Mesodermal cell (in vitro differentiated cells): ENCODE measurements at regions not wholly inside any gene's neighbourhood (a gene's known extent, or its start where the extent isn't known, plus 50 kb on each side); places are given as distances from the start of the nearest gene placed in this dataset.

Source experiments
- H3K27ac ChIP-seq: 2 replicates; pipeline ENCODE4 v1.7.0; 2013; ENCODE audit warnings: mild to moderate bottlenecking, low read depth, low read length, moderate library complexity; ENCODE audit not compliant: severe bottlenecking
- H3K36me3 ChIP-seq: 2 replicates; pipeline ENCODE4 v1.7.1; 2013; ENCODE audit warnings: mild to moderate bottlenecking, low read length, moderate library complexity; ENCODE audit not compliant: control insufficient read depth, insufficient read depth
- H3K4me1 ChIP-seq: one replicate; pipeline ENCODE4 v1.7.1; 2013; ENCODE audit warnings: mild to moderate bottlenecking, low read length; ENCODE audit not compliant: insufficient read depth, control insufficient read depth, poor library complexity, severe bottlenecking
- H3K4me3 ChIP-seq: 2 replicates; pipeline ENCODE4 v1.7.0; 2013; ENCODE audit warnings: low read length, control low read depth, mild to moderate bottlenecking; ENCODE audit not compliant: insufficient read depth, poor library complexity, severe bottlenecking; ENCODE audit errors: extremely low read depth
- H3K9me3 ChIP-seq: 2 replicates; pipeline ENCODE4 v1.7.1; 2013; ENCODE audit warnings: mild to moderate bottlenecking, low read length, moderate library complexity; ENCODE audit not compliant: control insufficient read depth
- WGBS, 2 experiments: methylation state at CpG; one replicate each; pipeline ENCODE4 v1.1.5; 2013; ENCODE audit warnings: missing lambda C conversion rate in 2 of 2; ENCODE audit not compliant: insufficient coverage in 2 of 2; 5-methylcytosine and 5-hydroxymethylcytosine counted together

DNA sequence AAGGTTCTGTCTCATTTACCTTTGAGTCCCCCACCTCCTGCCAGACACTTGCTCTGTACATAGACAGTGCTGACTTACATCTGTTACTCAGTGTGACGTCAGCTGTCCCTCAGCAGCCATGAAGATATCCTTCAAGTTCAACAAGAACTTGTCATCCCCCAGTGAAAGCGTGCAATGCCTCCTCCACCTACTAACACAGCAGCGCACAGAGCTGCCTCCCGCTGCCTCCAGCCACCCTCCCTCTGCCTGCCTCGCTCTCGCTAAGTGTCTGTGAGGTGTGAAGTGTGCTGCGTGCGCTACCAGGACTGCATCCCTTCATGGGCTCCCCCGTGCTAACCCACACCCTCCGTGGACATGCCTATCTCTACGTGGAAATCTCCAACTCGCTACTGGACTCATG is 621.4 kb downstream of the BRD1 start:
- Histone ChIP-seq H3K9me3 (no peaks in the 10 kb centered on the region), H3K4me3 (no peak overlapping the region), H3K4me1 (no peaks in the 10 kb centered on the region), H3K36me3 (no peaks in the 10 kb centered on the region), H3K27ac (no peak overlapping the region)
- WGBS, 2 experiments: 86 to 97% methylated on average over 10 to 12 of the region's 12 CpGs

- H3K36me3 ChIP-seq: no peaks in the 10 kb centered on the region
- no peak overlapping the region for H3K27ac ChIP-seq
- H3K9me3 ChIP-seq: no peaks in the 10 kb centered on the region
- WGBS, 2 experiments: 61 to 80% methylated on average over 3 to 4 of the region's 5 CpGs
- H3K4me3 ChIP-seq: no peak overlapping the region
- no peaks in the 10 kb centered on the region for H3K4me1 ChIP-seq
These were observed 622.2 kb downstream of the BRD1 start for GRCh38 chr22:49205483-49205800.

GRCh38 chr22:49204599-49205482 is 622.8 kb downstream of the BRD1 start:
- WGBS, 2 experiments: 86 to 87% methylated on average over 15 to 22 of the region's 22 CpGs
- Histone ChIP-seq H3K4me3 (no peak overlapping the region), H3K27ac (no peak overlapping the region), H3K36me3 (no peaks in the 10 kb centered on the region), H3K4me1 (no peaks in the 10 kb centered on the region), H3K9me3 (no peaks in the 10 kb centered on the region)

GRCh38 chr22:49203859-49204598 is 623.6 kb downstream of the BRD1 start:
- WGBS, 2 experiments: 85 to 94% methylated on average over 28 of the region's 32 CpGs
- Histone ChIP-seq H3K9me3 (no peaks in the 10 kb centered on the region), H3K4me1 (no peaks in the 10 kb centered on the region), H3K4me3 (no peak overlapping the region), H3K27ac (no peak overlapping the region), H3K36me3 (no peaks in the 10 kb centered on the region)

- Histone ChIP-seq H3K9me3 (no peaks in the 10 kb centered on the region), H3K36me3 (no peaks in the 10 kb centered on the region), H3K27ac (no peak overlapping the region), H3K4me1 (no peaks in the 10 kb centered on the region), H3K4me3 (no peak overlapping the region)
- WGBS, 2 experiments: 89 to 91% methylated on average over 33 to 37 of the region's 38 CpGs
These were observed 624.4 kb downstream of the BRD1 start for GRCh38 chr22:49203091-49203858.

DNA sequence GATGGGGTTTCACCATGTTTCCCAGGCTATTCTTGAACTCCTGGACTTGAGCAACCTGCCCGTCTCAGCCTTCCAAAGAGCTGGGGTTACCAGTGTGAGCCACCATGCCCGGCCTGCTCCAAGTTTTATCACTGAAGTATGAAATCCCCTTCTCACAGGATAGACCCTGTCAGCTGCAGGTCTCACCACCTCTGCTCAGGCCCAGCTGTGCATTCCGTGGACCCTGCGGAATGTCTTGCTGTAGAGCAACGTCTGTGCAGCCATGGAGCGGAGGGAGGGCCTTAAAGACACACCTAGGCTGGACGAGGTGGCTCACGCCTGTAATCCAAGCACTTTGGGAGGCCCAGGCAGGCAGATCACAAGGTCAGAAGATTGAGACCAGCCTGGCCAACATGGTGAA is 625.4 kb downstream of the BRD1 start:
- 83 to 85% methylated on average over 7 to 8 of the region's 8 CpGs for WGBS, 2 experiments
- Histone ChIP-seq H3K9me3 (no peaks in the 10 kb centered on the region), H3K36me3 (no peaks in the 10 kb centered on the region), H3K4me1 (no peaks in the 10 kb centered on the region), H3K4me3 (no peak overlapping the region), H3K27ac (no peak overlapping the region)

DNA sequence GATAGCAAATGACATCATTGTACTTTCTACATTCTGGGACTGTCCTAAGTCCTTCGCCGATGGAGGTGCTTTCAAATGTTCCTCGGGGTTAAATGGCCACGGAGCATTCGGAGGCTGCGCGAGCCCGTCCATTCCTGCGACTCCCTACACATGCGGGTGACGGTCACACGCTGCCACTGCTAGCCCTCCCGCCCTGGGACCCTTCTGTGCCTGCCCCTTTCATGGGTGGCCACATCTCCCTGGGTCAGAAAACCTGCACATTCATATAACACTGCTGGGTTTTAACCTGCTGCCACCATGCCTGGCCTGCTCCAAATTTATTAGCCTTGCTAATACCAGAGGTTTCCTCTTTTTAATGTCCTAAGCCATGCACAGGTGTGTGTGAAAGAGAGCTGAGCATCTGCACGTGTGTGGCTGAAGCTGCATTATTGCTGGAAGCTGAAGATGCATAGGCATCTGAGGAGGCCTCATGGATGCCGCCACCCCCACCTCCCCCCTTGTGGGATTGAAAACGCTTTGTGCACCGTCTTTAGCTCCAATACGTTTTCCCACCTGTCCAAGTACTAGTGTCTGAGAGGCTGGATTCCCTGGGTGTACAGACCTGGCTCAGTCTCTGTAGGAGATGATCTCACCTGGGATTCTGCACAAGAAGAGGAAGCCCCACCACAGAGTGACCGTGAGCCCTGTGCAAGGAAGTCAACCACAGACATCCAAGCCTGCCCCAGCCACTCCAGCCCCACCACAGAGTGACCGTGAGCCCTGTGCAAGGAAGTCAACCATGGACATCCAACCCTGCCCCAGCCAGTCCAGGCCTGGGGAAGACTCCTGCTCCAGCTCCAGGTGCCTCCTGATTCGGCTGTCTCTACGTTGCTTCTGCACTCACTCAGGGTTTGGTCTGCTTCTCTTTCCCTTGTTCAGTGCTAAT is 626.4 kb downstream of the BRD1 start:
- H3K27ac ChIP-seq: no peak overlapping the region
- no peak overlapping the region for H3K4me3 ChIP-seq
- H3K4me1 ChIP-seq: no peaks in the 10 kb centered on the region
- WGBS, 2 experiments: 87 to 89% methylated on average over 18 of the region's 22 CpGs
- no peaks in the 10 kb centered on the region for H3K36me3 ChIP-seq
- no peaks in the 10 kb centered on the region for H3K9me3 ChIP-seq

DNA sequence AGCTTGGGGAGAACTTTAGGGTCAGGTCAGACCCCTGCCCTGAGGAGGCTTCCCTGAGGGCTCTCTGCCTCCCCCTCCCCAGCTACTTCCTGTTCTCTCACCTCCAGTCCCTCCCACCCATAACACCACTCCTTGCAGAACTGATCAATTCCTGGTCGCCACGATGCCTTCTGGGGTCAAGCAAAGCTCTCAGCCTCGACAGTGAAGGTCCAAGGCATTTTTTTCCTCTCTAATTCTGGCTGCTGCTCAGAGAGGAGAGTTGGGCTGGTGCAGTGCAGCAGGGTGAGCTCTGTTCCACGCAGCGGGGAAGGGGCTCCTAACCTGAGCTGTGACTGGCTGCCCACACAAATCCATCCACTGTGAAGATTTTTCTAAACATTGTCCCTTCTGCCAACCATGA is 628.4 kb downstream of the BRD1 start:
- H3K4me1 ChIP-seq: no peaks in the 10 kb centered on the region
- H3K36me3 ChIP-seq: no peaks in the 10 kb centered on the region
- no peak overlapping the region for H3K27ac ChIP-seq
- WGBS, 2 experiments: 88 to 100% methylated on average over 2 to 5 of the region's 5 CpGs
- no peak overlapping the region for H3K4me3 ChIP-seq
- no peaks in the 10 kb centered on the region for H3K9me3 ChIP-seq

- H3K36me3 ChIP-seq: no peaks in the 10 kb centered on the region
- no peaks in the 10 kb centered on the region for H3K9me3 ChIP-seq
- no peak overlapping the region for H3K4me3 ChIP-seq
- 83 to 90% methylated on average over 2 to 5 of the region's 6 CpGs for WGBS, 2 experiments
- H3K4me1 ChIP-seq: no peaks in the 10 kb centered on the region
- H3K27ac ChIP-seq: no peak overlapping the region
These were observed 629.0 kb downstream of the BRD1 start for GRCh38 chr22:49198705-49199084.
